SU-DHL-6 (cell line): ENCODE measurements at regions not wholly inside any gene's neighbourhood (a gene's known extent, or its start where the extent isn't known, plus 50 kb on each side); places are given as distances from the start of the nearest gene placed in this dataset.

ENCODE experiments used
- EZH2phosphoT487 ChIP-seq: fragments of 200-600 bp; sonication (generic), shearing (Covaris generic); conservative IDR thresholded peaks from 2 replicates; pipeline ENCODE4 v1.6.1; 2018; ENCODE audit warnings: mild to moderate bottlenecking, antibody characterized with exemption, low read length, moderate library complexity, mixed read lengths
- TF ChIP-seq, protein P1 (sequence below): fragments of 200-600 bp; sonication (generic); IDR thresholded peaks from one replicate; pipeline ENCODE4 v1.5.1; 2017; ENCODE audit warnings: antibody characterized with exemption, mild to moderate bottlenecking, low read length, moderate library complexity; ENCODE audit not compliant: insufficient read depth, poor library complexity, severe bottlenecking

DNA sequence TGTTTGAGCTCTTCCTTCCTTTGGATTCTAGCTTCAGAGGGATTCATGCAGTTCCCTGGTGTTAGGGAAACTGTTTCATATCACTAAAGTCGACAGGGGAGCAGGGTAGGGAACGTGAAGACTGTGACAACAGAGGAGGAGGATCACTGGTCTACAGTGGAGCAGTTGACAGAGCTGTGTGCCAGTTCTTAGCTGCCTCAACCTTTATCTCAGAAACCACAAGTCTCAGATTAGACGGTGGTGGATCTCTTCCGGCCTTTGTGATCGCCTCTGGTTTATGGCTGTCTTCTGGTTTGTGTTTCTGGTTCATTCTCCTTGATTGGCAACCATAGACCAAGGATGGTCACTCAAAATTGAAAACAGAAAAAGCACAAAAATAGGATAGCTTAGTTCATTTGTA, 538.9 kb upstream of the API5 start:
- TF ChIP-seq, protein P1, sequence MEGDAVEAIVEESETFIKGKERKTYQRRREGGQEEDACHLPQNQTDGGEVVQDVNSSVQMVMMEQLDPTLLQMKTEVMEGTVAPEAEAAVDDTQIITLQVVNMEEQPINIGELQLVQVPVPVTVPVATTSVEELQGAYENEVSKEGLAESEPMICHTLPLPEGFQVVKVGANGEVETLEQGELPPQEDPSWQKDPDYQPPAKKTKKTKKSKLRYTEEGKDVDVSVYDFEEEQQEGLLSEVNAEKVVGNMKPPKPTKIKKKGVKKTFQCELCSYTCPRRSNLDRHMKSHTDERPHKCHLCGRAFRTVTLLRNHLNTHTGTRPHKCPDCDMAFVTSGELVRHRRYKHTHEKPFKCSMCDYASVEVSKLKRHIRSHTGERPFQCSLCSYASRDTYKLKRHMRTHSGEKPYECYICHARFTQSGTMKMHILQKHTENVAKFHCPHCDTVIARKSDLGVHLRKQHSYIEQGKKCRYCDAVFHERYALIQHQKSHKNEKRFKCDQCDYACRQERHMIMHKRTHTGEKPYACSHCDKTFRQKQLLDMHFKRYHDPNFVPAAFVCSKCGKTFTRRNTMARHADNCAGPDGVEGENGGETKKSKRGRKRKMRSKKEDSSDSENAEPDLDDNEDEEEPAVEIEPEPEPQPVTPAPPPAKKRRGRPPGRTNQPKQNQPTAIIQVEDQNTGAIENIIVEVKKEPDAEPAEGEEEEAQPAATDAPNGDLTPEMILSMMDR: no peak
- TF ChIP-seq EZH2phosphoT487: no peak
